ENCODE measurements at regions not wholly inside any gene's neighbourhood (a gene's known extent, or its start where the extent isn't known, plus 50 kb on each side); places are given as distances from the start of the nearest gene placed in this dataset.

DNA sequence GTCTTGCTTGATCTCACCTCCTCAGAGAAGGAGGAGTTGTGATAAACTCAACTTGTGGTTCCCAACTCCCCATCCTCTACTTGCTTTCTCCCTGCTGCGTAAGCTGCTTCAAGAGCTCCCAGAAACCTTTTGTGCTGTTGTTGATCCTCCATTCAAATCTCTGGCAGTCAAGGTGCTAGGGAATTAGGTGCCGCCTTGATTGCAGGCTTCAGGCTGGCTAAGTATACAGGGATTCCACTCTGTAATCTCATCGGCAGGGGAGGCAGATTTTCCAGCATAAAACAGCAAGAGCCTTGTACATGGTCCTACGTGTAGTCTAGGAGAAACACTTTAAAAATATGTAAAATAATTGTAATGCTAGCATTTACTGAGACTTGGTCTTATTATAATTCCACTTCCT, 116.2 kb upstream of the DDX18 start:
- Histone ChIP-seq H3K27ac (no peak overlapping the region), H3K4me1 (no peaks in the 10 kb centered on the region), H3K9me3 (no peaks in the 10 kb centered on the region), H3K27me3 (no peaks in the 10 kb centered on the region), H3K36me3 (no peaks in the 10 kb centered on the region), H3K4me3 (no peak overlapping the region)
- no peak for DNase-seq (ENCODE audit: low spot score in 2 of 2)
- 77% methylated on average over 4 of the region's 4 CpGs for WGBS
- TF ChIP-seq POLR2A (IDR thresholded peaks at IDR 0.05) (no peak), POLR2AphosphoS5 (IDR thresholded peaks at IDR 0.05) (no peak), EP300 (IDR thresholded peaks at IDR 0.05) (no peak)
- TF ChIP-seq, protein P1, sequence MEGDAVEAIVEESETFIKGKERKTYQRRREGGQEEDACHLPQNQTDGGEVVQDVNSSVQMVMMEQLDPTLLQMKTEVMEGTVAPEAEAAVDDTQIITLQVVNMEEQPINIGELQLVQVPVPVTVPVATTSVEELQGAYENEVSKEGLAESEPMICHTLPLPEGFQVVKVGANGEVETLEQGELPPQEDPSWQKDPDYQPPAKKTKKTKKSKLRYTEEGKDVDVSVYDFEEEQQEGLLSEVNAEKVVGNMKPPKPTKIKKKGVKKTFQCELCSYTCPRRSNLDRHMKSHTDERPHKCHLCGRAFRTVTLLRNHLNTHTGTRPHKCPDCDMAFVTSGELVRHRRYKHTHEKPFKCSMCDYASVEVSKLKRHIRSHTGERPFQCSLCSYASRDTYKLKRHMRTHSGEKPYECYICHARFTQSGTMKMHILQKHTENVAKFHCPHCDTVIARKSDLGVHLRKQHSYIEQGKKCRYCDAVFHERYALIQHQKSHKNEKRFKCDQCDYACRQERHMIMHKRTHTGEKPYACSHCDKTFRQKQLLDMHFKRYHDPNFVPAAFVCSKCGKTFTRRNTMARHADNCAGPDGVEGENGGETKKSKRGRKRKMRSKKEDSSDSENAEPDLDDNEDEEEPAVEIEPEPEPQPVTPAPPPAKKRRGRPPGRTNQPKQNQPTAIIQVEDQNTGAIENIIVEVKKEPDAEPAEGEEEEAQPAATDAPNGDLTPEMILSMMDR (IDR thresholded peaks at IDR 0.05): no peak

DNA sequence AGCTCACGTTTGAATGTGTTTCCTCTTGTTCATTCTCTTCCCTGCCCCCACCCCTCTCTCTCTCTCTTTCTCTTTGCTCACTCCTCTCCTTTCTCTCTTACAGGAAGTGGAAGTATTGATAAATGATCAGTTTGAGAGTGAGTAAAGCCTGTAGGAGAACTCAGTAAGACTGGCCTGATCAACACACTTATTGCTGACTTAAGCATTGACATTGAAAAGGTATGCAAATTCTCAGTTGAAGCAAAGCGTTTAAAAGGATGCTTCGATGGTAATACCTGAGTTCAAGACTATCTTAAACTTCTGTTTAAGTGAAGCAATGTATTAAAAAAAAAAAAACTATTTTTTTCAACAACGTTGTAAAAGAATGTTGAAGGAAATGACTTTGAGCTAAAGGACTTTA, 115.7 kb upstream of the DDX18 start:
- Histone ChIP-seq H3K36me3 (no peaks in the 10 kb centered on the region), H3K9me3 (no peaks in the 10 kb centered on the region), H3K4me3 (no peak overlapping the region), H3K4me1 (no peaks in the 10 kb centered on the region), H3K27ac (no peak overlapping the region), H3K27me3 (no peaks in the 10 kb centered on the region)
- TF ChIP-seq EP300 (IDR thresholded peaks at IDR 0.05) (no peak), POLR2AphosphoS5 (IDR thresholded peaks at IDR 0.05) (no peak), POLR2A (IDR thresholded peaks at IDR 0.05) (no peak)
- TF ChIP-seq, protein P1 (IDR thresholded peaks at IDR 0.05): no peak
- no peak for DNase-seq (ENCODE audit: low spot score in 2 of 2)
- 59% methylated on average over 4 of the region's 4 CpGs for WGBS

DNA sequence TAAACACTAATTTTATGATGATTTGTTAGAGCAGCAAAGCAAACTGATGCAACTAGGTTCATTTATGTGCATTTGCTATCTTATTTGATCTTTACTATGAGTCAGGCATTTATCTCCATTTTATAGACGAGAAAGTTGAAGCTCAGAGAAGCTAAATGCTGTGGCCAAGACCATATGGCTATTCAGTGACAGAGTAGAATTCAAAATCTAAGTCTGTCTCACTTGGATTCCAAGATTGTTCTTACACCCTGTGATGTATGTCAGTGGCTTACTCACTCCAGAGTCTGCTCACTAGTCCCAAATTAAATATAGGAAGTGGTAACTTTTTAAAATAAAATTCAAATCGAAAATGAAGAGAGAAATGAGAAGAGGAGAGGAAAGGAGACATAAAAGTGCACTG, 114.0 kb upstream of the DDX18 start:
- Histone ChIP-seq H3K27ac (no peak overlapping the region), H3K27me3 (no peaks in the 10 kb centered on the region), H3K4me1 (no peaks in the 10 kb centered on the region), H3K36me3 (no peaks in the 10 kb centered on the region), H3K9me3 (no peaks in the 10 kb centered on the region), H3K4me3 (no peak overlapping the region)
- TF ChIP-seq POLR2AphosphoS5 (IDR thresholded peaks at IDR 0.05) (no peak), POLR2A (IDR thresholded peaks at IDR 0.05) (no peak), EP300 (IDR thresholded peaks at IDR 0.05) (no peak)
- TF ChIP-seq, protein P1 (IDR thresholded peaks at IDR 0.05): no peak
- 46% methylated on average over 2 of the region's 2 CpGs for WGBS
- no peak for DNase-seq (ENCODE audit: low spot score in 2 of 2)

DNA sequence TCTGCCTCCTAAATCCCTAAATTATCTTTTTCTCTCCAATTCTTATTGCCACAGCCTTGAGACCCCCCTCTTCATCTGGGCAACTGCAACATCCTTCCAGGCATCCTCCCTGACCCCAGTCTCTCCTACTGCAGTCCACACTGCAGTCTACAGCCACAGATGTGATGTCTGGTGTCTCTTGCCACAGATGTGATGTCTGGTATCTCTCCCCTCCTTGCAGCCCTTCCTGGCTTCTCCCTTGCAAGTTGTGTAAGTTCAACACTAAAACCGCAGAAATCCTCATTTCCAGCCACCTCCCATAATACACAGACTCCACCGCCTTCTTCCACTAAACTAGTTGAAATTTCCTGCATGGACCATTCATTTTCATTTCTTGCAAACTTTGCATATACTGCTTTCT, 113.1 kb upstream of the DDX18 start:
- Histone ChIP-seq H3K36me3 (no peaks in the 10 kb centered on the region), H3K4me3 (no peak overlapping the region), H3K9me3 (no peaks in the 10 kb centered on the region), H3K27ac (no peak overlapping the region), H3K27me3 (no peaks in the 10 kb centered on the region), H3K4me1 (no peaks in the 10 kb centered on the region)
- DNase-seq (ENCODE audit: low spot score in 2 of 2): no peak
- TF ChIP-seq, protein P1 (IDR thresholded peaks at IDR 0.05): no peak
- TF ChIP-seq POLR2A (IDR thresholded peaks at IDR 0.05) (no peak), POLR2AphosphoS5 (IDR thresholded peaks at IDR 0.05) (no peak), EP300 (IDR thresholded peaks at IDR 0.05) (no peak)
- 91% methylated on average over 2 of the region's 2 CpGs for WGBS

DNA sequence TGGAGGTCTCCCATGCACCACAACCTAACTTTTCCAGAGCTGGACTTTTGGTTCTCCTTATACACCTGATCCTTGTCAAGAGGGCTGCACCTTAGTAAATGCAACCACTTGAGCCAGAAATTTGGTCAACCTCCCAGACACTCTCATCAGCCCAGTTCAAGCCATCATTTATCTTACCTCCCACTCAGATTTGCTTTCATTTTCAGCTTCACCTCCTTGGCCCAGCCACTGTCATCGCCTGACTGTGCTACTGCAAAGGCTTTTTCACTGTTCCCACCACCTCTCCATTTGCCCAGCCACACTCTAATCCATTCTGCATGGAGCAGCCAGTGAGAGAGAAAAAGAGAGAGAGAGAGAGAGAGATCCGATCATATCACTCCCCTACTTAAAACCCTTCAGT, 112.4 kb upstream of the DDX18 start:
- Histone ChIP-seq H3K9me3 (no peaks in the 10 kb centered on the region), H3K27ac (no peak overlapping the region), H3K36me3 (no peaks in the 10 kb centered on the region), H3K4me1 (no peaks in the 10 kb centered on the region), H3K27me3 (no peaks in the 10 kb centered on the region), H3K4me3 (no peak overlapping the region)
- no peak for DNase-seq (ENCODE audit: low spot score in 2 of 2)
- WGBS: 92% methylated on average over 2 of the region's 2 CpGs
- TF ChIP-seq POLR2A (IDR thresholded peaks at IDR 0.05) (no peak), POLR2AphosphoS5 (IDR thresholded peaks at IDR 0.05) (no peak), EP300 (IDR thresholded peaks at IDR 0.05) (no peak)
- TF ChIP-seq, protein P1 (IDR thresholded peaks at IDR 0.05): no peak

Measured in suprapubic skin (tissue), 4 donors.